ENCODE measurements at regions not wholly inside any gene's neighbourhood (a gene's known extent, or its start where the extent isn't known, plus 50 kb on each side); places are given as distances from the start of the nearest gene placed in this dataset.

DNA sequence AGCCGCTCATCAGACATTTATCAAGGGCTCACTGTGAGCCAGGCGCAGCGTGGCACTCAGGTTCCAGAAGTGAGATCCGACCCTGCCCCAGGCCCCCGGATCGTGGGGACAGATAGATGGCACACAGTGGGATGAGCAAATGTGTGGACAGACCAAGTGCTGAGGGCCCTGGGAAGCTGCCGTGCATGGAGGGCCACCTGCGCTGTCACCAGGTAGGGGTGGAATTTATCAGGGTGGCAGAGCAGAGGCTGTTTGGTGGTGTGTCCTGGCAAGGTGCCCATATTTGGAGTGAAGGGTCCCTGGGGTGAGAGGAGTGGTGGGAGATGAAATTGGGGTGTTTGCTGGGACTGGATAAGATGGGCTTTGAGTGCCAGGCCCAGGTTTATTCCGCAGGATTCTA, 92.8 kb upstream of the HS6ST1 start:
- Histone ChIP-seq H3K9me3 (ENCODE audit: low read length) (no peaks in the 10 kb centered on the region), H4K20me1 (ENCODE audit: insufficient read depth, low read length) (no peaks in the 10 kb centered on the region), H3K27me3 (ENCODE audit: control insufficient read depth in 1 of 2, insufficient read depth in 2 of 2, low read length in 2 of 2) (peaks cover 3 to 12% of the 10 kb centered on the region in 2 experiments; a peak in 3 of 5 replicates), H3K9ac (ENCODE audit: insufficient read depth, low read depth, low read length) (no peak overlapping the region), H3K4me2 (ENCODE audit: low read depth, low read length) (no peak overlapping the region), H3K27ac (ENCODE audit: extremely low read length, insufficient read depth, low read length) (no peak overlapping the region), H3K79me2 (ENCODE audit: insufficient read depth, low read length) (no peaks in the 10 kb centered on the region), H3K4me1 (ENCODE audit: insufficient read depth, low read length) (peaks cover 12% of the 10 kb centered on the region; the same call in 1 of the 2 replicates), H3K36me3 (replicated peaks in 1 of 2; ENCODE audit: control insufficient read depth in 1 of 2, insufficient read depth in 2 of 2, low read length in 2 of 2) (no peaks in the 10 kb centered on the region), H3K4me3 (replicated peaks in 1 of 3; ENCODE audit: insufficient read depth in 1 of 3, low read depth in 2 of 3, low read length in 3 of 3) (no peak overlapping the region), H2AFZ (ENCODE audit: low read length) (no peak overlapping the region)
- FAIRE-seq: no peak
- ChIA-PET CTCF (ENCODE audit: low intra/inter-chr PET ratio, low total read pairs) (no interaction called here), POLR2A (no interaction called here)
- no peak for ATAC-seq
- BruUV-seq (replicated peaks): no TSS peak
- WGBS (ENCODE audit: low lambda C conversion rate): 61% methylated on average over 9 of the region's 9 CpGs
- intact Hi-C loops (cut with micrococcal nuclease; ENCODE audit: unreplicated experiment) (no loop called here), in situ Hi-C loops (cut with HindIII; ENCODE audit: extremely low pct_ligation_motif_present, low pct_unique_long_range_greater_than_20kb) (no loop called here)
- no peak for DNase-seq (ENCODE audit: low spot score)
- TF ChIP-seq KDM6A (CRISPR knock-in tag; IDR thresholded peaks at IDR 0.05; ENCODE audit: low read depth): no peak
- TF ChIP-seq ZNF660 (CRISPR knock-in tag; IDR thresholded peaks at IDR 0.05; ENCODE audit: borderline replicate concordance, low read depth): no peak
- TF ChIP-seq, protein P1, sequence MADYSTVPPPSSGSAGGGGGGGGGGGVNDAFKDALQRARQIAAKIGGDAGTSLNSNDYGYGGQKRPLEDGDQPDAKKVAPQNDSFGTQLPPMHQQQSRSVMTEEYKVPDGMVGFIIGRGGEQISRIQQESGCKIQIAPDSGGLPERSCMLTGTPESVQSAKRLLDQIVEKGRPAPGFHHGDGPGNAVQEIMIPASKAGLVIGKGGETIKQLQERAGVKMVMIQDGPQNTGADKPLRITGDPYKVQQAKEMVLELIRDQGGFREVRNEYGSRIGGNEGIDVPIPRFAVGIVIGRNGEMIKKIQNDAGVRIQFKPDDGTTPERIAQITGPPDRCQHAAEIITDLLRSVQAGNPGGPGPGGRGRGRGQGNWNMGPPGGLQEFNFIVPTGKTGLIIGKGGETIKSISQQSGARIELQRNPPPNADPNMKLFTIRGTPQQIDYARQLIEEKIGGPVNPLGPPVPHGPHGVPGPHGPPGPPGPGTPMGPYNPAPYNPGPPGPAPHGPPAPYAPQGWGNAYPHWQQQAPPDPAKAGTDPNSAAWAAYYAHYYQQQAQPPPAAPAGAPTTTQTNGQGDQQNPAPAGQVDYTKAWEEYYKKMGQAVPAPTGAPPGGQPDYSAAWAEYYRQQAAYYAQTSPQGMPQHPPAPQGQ (CRISPR knock-in tag; IDR thresholded peaks at IDR 0.05; ENCODE audit: borderline replicate concordance): no peak
- no peak for TF ChIP-seq GATAD1 (CRISPR knock-in tag; IDR thresholded peaks at IDR 0.05)
- no peak for TF ChIP-seq AHR (CRISPR knock-in tag; IDR thresholded peaks at IDR 0.05)
- TF ChIP-seq GFI1 (CRISPR knock-in tag; IDR thresholded peaks at IDR 0.05; ENCODE audit: borderline replicate concordance): no peak
- no peak for TF ChIP-seq EEA1 (CRISPR knock-in tag; IDR thresholded peaks at IDR 0.05; ENCODE audit: borderline replicate concordance)
- TF ChIP-seq PAX8 (CRISPR knock-in tag; IDR thresholded peaks at IDR 0.05; ENCODE audit: borderline replicate concordance): no peak
- no peak for TF ChIP-seq ZMAT3 (CRISPR knock-in tag; conservative IDR thresholded peaks at IDR 0.05)
- TF ChIP-seq, protein P2, sequence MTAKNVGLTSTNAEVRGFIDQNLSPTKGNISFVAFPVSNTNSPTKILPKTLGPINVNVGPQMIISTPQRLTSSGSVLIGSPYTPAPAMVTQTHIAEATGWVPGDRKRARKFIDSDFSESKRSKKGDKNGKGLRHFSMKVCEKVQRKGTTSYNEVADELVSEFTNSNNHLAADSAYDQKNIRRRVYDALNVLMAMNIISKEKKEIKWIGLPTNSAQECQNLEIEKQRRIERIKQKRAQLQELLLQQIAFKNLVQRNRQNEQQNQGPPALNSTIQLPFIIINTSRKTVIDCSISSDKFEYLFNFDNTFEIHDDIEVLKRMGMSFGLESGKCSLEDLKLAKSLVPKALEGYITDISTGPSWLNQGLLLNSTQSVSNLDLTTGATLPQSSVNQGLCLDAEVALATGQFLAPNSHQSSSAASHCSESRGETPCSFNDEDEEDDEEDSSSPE (CRISPR knock-in tag; IDR thresholded peaks at IDR 0.05): no peak
- no peak for TF ChIP-seq EZH2 (conservative IDR thresholded peaks at IDR 0.05; ENCODE audit: low read depth, low read length)
- TF ChIP-seq, protein P3, sequence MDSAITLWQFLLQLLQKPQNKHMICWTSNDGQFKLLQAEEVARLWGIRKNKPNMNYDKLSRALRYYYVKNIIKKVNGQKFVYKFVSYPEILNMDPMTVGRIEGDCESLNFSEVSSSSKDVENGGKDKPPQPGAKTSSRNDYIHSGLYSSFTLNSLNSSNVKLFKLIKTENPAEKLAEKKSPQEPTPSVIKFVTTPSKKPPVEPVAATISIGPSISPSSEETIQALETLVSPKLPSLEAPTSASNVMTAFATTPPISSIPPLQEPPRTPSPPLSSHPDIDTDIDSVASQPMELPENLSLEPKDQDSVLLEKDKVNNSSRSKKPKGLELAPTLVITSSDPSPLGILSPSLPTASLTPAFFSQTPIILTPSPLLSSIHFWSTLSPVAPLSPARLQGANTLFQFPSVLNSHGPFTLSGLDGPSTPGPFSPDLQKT (CRISPR knock-in tag; IDR thresholded peaks at IDR 0.05; ENCODE audit: borderline replicate concordance): no peak
- TF ChIP-seq ZBTB7A (CRISPR knock-in tag; IDR thresholded peaks at IDR 0.05): no peak
